HG03571 (cell line): ENCODE measurements at regions not wholly inside any gene's neighbourhood (a gene's known extent, or its start where the extent isn't known, plus 50 kb on each side); places are given as distances from the start of the nearest gene placed in this dataset.

Experiments
- ATAC-seq: cut with Tn5 transposase; IDR thresholded peaks from one replicate; pipeline ENCODE4 v1.9.1; 2021; ENCODE audit not compliant: unreplicated experiment

DNA sequence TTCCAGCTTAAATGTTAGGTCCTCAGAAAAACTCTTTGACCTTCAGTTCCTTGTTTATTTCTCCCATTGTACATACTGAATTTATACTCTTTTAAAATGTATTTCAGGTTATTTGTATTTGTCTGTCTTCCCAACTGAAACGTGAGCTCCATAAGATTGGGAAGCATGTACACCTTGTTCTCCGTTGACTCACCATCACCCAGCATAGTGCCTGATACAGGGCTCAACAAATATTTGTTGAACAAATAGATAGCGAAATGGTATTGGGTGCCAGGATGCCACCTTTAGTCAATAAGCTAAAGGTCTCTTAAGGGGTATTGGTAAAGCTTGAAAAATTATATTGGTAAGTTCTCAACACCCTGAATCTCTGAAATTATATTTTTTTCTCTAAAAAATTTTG lies 1841.3 kb upstream of the CELF4 start:
- no peak for ATAC-seq

DNA sequence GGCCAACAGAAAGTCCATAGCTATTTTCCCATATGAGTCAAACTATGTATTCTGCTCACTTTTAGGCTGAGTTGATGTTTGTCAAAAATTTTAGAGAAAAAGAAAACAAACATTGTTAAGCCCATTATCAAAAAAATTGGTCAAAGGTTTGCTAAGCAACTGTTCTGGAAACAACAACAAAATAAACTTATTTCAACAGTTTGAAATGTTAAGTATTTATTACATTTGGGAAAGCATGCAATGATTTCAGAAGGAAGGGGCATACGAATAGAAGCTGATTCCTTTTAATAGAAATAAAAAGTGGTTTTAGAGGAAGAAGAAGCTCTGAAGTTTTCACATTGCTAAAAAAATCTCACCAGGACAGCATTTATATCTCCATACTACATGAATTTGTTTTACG lies 1837.5 kb upstream of the CELF4 start:
- ATAC-seq, result no peak

- no peak for ATAC-seq
Observed at GRCh38 chr18:39399662-39400061, 1834.1 kb upstream of the CELF4 start.

DNA sequence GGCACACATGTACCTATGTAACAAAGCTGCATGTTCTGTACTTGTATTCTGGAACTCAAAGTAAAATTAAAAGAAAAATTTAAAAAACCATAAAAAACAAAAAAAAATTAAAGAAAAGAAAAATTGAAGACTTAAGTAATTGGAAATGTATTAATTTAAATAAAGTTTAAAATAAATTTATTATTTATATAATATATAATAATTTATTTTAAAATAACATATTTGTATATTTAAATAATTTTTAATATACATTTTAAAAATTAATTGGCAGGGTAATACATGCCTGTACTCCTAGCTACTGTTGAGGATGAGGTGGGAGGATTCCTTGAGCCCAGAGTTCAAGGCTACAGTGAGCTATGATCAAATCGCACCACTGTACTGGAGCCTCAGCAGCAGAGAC lies 1830.6 kb upstream of the CELF4 start:
- ATAC-seq, result no peak

DNA sequence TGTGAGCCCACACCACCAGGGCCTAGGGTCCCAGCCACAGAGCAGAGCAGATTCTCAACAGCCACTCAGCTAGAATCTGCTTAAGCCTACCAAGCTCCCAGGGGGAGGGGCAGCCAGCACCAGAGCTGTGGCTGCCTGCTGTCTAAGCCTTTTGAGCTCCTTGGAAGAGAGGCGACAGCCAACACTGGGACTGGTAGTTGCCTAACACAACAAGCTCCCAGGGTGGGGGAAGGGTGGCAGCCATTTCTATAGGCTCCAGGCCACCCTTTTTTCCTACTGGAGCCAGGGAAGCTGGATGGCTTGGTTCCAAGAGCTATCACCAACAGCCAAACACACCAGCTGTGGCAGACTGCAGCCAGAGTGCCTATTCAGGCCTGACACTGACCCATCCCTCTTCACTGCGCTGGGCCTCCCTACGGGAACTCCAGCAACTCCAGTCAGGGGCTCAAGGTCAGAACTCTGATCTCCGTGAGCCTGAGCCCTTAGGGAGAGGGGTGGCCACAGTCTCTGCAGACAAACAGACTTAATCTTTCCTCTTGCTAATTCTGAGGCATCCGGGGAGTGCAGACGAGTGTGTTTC lies 1824.3 kb upstream of the CELF4 start:
- no peak for ATAC-seq

- no peak for ATAC-seq
Observed at GRCh38 chr18:39380866-39381265, 1815.3 kb upstream of the CELF4 start.

GRCh38 chr18:39380186-39380725 lies 1814.7 kb upstream of the CELF4 start:
- ATAC-seq, result no peak

- ATAC-seq, result no peak
Observed at GRCh38 chr18:39375066-39375465, 1809.5 kb upstream of the CELF4 start.

DNA sequence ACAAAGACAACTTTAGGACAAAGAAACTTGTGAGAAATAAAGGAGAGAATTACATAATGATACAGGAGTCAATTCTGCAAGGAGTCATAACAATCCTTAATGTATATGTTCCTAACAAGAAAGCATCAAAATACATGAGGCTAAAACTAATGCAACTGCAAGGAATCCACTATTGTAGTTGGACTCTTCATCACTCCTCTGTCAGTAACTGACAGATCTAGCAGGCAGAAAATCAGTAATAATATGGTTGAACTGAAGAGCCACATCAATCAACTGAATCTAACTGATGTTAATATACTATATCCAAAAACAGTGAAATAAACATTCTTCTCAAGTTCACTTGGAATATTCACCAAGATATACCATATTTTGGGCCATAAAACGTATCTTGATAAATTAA lies 1806.4 kb upstream of the CELF4 start:
- no peak for ATAC-seq

DNA sequence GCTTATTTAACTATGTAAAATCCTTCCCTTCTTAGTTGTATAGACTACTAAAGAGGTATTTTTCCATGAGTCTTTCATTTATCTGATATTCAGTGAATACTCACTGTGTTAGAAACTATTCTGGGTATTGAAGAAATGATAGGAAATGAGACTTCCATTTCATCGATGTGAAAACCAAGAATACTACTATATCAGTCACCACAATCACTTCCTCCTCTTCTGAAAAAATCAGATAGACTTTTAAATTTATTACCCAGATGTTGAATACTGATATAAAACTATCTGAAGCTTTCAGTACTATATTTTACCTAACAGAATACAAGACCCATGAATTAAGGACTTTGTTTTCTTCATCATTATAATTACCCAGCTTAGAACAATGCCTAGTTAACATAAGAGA lies 1801.1 kb upstream of the CELF4 start:
- ATAC-seq, result no peak

GRCh38 chr18:39365836-39366485 lies 1800.4 kb upstream of the CELF4 start:
- no peak for ATAC-seq

GRCh38 chr18:39360072-39360471 lies 1794.5 kb upstream of the CELF4 start:
- ATAC-seq, result no peak

- ATAC-seq, result no peak
Observed at GRCh38 chr18:39359636-39360035, 1794.0 kb upstream of the CELF4 start.

DNA sequence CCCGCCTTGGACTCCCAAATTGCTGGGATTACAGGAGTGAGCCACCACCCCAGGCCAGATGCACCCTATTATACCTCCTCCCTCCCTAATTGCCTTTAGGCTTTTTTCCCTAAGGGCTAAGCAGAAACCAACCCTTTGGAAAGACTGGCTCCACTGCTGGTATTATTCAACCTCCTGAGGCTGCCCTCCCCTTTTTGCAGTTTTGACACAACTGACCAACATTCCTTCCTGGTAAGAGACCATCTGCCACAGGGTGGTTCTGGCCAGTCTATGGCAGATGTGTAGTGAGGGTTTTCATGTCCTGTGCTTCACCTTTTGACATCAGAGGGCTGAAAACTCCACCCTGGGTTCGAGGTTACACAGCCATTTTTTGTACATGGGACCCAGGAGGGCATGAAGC lies 1785.3 kb upstream of the CELF4 start:
- no peak for ATAC-seq

DNA sequence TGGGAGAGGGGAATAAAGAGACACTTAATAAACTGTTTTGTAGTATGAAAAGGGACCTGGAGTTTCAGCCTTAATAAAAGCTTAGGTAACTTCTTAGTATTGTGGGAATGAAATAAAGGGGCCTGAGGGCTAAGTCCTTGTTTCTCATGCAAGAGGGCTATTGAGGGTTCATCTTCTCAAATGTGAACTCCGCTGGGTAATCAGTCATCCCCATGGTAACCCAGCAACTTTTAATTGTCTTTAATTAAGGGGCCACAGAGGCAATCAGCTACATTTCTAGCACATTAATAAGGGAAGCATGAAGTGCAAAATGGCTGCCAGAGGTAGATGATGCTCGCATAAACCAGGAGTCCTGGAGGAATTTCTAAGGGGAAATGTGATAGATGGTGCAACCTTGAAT lies 1784.2 kb upstream of the CELF4 start:
- ATAC-seq, result no peak

GRCh38 chr18:39348757-39349156 lies 1783.2 kb upstream of the CELF4 start:
- no peak for ATAC-seq

DNA sequence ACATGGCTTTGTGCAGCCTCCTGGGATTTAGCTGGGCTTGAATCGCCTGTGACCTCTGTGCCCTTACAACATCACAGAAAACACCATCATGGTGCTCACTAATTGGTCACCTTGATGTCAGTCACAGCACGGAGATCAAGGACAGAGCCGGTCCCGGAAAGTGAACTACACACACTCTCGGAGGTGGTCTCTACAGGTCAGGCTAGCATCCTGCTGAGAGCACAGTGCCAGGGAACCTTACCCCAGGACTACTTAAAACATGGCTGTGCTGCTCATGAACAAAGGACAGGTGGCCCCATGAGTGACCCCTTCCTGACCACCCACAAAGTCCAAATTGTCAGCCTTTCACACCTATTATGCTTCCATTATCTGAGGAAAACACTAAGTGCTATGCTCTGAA lies 1782.1 kb upstream of the CELF4 start:
- ATAC-seq, result no peak

DNA sequence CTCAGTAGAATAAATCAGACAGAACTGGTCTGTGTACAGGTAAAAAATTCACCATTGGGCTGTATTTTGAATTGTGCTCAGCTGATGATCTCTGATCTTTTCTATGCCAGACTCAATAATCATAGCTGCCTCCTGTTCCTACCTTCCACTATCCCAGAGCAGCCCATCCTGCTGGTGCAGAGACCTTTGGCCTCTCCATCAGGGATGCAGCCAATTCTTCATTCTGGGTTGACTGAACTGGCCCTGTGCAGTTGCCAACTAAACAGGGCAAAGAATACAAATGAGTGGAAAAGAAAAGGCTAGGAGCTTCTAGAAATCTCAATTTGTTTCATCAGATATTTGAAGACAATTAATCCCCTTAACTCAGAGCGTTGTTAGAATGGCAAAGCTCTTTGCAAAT lies 1781.3 kb upstream of the CELF4 start:
- ATAC-seq, result no peak

GRCh38 chr18:39345321-39345720 lies 1779.7 kb upstream of the CELF4 start:
- ATAC-seq, result no peak

GRCh38 chr18:39344487-39344886 lies 1778.9 kb upstream of the CELF4 start:
- no peak for ATAC-seq

DNA sequence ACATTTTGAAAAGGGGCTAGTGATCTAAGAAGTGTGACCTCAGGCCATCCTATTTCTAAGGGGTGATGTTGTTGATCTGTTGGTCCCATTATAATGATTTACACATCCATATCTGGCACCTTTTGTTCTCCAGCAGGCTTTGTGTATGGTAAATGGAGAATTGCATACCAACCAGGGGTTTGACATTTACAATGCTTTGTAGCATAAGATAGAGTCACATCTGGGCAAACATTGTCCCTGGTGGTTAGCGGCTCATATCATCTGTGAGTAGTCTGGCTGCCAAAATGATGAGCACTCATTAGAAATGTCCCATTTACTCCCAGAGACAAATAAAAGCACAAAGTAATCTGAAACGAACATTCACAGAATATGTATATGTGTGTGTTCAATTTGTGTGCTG lies 1775.5 kb upstream of the CELF4 start:
- ATAC-seq, result no peak

DNA sequence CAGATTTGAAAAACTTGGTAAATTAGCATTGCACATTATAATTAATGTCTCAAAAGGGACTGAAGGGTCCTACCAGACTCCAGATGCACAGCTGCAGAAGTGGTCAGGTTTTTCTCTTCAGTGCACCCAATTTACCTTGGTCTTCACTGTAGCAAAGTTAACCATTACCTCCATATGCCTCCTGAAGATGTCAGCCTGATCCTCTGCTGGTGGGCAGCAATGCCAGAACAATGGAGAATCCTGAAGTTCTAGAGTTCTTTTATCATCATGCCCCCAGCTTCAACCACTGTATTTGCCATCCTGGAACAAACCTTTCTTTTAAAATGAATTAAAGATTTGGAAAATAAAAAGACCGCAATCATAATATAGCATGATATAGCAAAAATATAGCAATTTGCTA lies 1774.8 kb upstream of the CELF4 start:
- no peak for ATAC-seq
